Activated CD8-positive, alpha-beta memory T cell treated with anti-CD3 and anti-CD28 coated beads, Interleukin-2, amount 10 ng/mL, durations not matched to agents 7 days and 5 days (primary cell): ENCODE measurements at regions not wholly inside any gene's neighbourhood (a gene's known extent, or its start where the extent isn't known, plus 50 kb on each side); places are given as distances from the start of the nearest gene placed in this dataset.
A peak's percentile ranks its signal among the peaks of the same experiment; 100 is the strongest.

ENCODE experiments used
- ATAC-seq: fragments of 150-1000 bp; cut with Tn5 transposase; one replicate; pipeline ENCODE4 v1.10.0; 2021; ENCODE audit warnings: moderate library complexity
- CTCF ChIA-PET: fragments of 350-600 bp; sonication (Branson Sonifier 250); formaldehyde crosslinking; loops from one replicate; lab custom pipeline; 2021; ENCODE audit warnings: antibody characterized with exemption; lab: Charles Lee
- DNase-seq: peaks from one replicate; pipeline ENCODE4 v3.0.0-alpha.2; 2020
- H3K27ac Mint-ChIP-seq: one replicate; pipeline ENCODE4 v1.8.0; 2021; ENCODE audit warnings: mild to moderate bottlenecking, mixed read lengths
- H3K27me3 Mint-ChIP-seq: one replicate; pipeline ENCODE4 v1.8.0; 2021; ENCODE audit warnings: mixed read lengths
- H3K36me3 Mint-ChIP-seq: one replicate; pipeline ENCODE4 v1.8.0; 2021; ENCODE audit warnings: mild to moderate bottlenecking, mixed read lengths
- H3K4me1 Mint-ChIP-seq: one replicate; pipeline ENCODE4 v1.8.0; 2021; ENCODE audit warnings: mixed read lengths
- H3K4me3 Mint-ChIP-seq: one replicate; pipeline ENCODE4 v1.8.0; 2021; ENCODE audit warnings: mild to moderate bottlenecking, moderate library complexity, mixed read lengths
- H3K9me3 Mint-ChIP-seq: one replicate; pipeline ENCODE4 v1.8.0; 2022; ENCODE audit warnings: low read depth, mixed read lengths

- ATAC-seq (no peak), DNase-seq (no peak)
- H3K4me3 Mint-ChIP-seq, result no peak overlapping the region
- CTCF ChIA-PET, result interaction anchor here (2.0 to 6.6 kb wide), 3 partner anchors 12 to 223 kb away, joined by 4 to 92 read pairs (median 40); no protein-coding TSS in a partner anchor
- H3K27ac Mint-ChIP-seq, result no peak overlapping the region
- no peaks in the 10 kb centered on the region for H3K36me3 Mint-ChIP-seq
- H3K9me3 Mint-ChIP-seq, result no peaks in the 10 kb centered on the region
- no peaks in the 10 kb centered on the region for H3K4me1 Mint-ChIP-seq
- H3K27me3 Mint-ChIP-seq, result peaks cover 20% of the 10 kb centered on the region
Measured at GRCh38 chr20:40738976-40739375, 49.9 kb upstream of the MAFB start.

DNA sequence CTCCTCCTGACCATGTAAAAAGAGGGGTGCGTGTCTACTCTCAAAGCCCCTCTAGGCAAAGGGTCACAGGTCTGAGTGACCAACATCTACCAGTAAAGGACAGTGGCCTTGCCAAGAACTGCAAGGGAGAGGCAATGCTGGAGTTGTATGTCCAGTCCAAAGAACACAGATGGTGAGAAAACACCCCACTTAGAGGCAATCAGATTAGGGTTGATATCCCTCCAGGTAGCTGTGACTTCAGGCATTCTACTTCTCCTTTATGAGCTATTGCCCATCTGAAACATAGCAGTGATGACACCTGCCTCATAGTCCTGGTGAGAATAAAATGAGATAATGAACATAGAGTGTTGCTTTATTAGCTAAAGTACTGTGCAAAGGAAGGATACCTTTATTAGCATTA lies 50.8 kb upstream of the MAFB start:
- H3K9me3 Mint-ChIP-seq, result no peaks in the 10 kb centered on the region
- no peaks in the 10 kb centered on the region for H3K4me1 Mint-ChIP-seq
- DNase-seq (no peak), ATAC-seq (no peak)
- H3K27me3 Mint-ChIP-seq, result peaks cover 24% of the 10 kb centered on the region
- no peak overlapping the region for H3K4me3 Mint-ChIP-seq
- no peaks in the 10 kb centered on the region for H3K36me3 Mint-ChIP-seq
- CTCF ChIA-PET, result interaction anchor here (2.0 to 6.6 kb wide), 4 partner anchors 11 to 222 kb away, joined by 4 to 92 read pairs (median 29); no protein-coding TSS in a partner anchor
- no peak overlapping the region for H3K27ac Mint-ChIP-seq

- Mint-ChIP-seq H3K4me3 (no peak overlapping the region), H3K27ac (no peak overlapping the region), H3K4me1 (no peaks in the 10 kb centered on the region), H3K27me3 (peaks cover 15% of the 10 kb centered on the region), H3K9me3 (no peaks in the 10 kb centered on the region), H3K36me3 (no peaks in the 10 kb centered on the region)
- DNase-seq (peak; percentile 70), ATAC-seq (peak; percentile 51)
- CTCF ChIA-PET, result interaction anchor here (0.8 to 6.6 kb wide), 27 partner anchors 10 to 598 kb away, joined by 3 to 92 read pairs (median 4); no protein-coding TSS in a partner anchor
Measured at GRCh38 chr20:40741507-40742106, 52.6 kb upstream of the MAFB start.

DNA sequence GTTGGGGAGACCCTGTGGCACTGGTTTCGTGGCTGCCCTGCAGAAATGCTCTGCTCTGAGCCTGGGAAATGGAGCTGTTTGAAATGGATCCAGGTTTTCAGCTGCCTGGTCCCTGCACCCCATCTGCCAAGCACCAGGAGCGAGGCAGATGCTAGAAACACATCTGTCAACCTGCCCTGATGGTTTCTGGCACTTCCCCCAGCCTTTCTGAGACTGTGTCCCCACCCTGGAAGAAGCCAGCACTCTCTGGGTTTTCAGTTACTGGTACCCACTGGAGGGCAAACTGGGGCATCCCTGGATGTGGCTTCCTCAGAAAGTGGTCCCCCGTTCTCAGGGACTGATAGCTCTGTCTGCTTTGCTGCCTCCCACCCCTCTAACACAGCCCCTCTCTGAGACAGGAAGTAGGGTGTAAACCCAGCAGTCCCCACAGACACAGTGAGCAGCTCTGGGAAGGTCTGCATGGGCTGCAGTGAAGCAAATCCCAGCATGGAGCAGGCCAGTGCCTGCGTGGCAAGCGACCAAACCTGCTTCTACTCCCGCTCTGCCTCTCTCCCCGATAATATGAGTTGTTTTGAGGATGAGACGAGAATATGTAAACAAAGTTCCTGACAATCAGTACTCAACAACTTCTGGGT lies 54.2 kb upstream of the MAFB start:
- ATAC-seq, result no peak
- CTCF ChIA-PET, result interaction anchor here (1.0 to 6.6 kb wide), 4 partner anchors 23 to 219 kb away, joined by 3 to 92 read pairs (median 6); no protein-coding TSS in a partner anchor

GRCh38 chr20:40744072-40744817 lies 55.2 kb upstream of the MAFB start:
- H3K27me3 Mint-ChIP-seq, result peaks cover 15% of the 10 kb centered on the region
- no peaks in the 10 kb centered on the region for H3K9me3 Mint-ChIP-seq
- H3K4me3 Mint-ChIP-seq, result no peak overlapping the region
- no peak overlapping the region for H3K27ac Mint-ChIP-seq
- CTCF ChIA-PET, result interaction anchor here (1.1 to 6.6 kb wide), 2 partner anchors 24 to 218 kb away, joined by 3 to 92 read pairs; no protein-coding TSS in a partner anchor
- no peak for ATAC-seq
- DNase-seq, result peak; percentile 18
- H3K36me3 Mint-ChIP-seq, result no peaks in the 10 kb centered on the region
- H3K4me1 Mint-ChIP-seq, result no peaks in the 10 kb centered on the region

More for the DNA sequence above, 54.2 kb upstream of the MAFB start:
- Mint-ChIP-seq H3K27ac (no peak overlapping the region), H3K4me1 (no peaks in the 10 kb centered on the region), H3K9me3 (no peaks in the 10 kb centered on the region), H3K27me3 (peaks cover 11% of the 10 kb centered on the region), H3K4me3 (no peak overlapping the region), H3K36me3 (no peaks in the 10 kb centered on the region)
- peak; percentile 27 for DNase-seq

DNA sequence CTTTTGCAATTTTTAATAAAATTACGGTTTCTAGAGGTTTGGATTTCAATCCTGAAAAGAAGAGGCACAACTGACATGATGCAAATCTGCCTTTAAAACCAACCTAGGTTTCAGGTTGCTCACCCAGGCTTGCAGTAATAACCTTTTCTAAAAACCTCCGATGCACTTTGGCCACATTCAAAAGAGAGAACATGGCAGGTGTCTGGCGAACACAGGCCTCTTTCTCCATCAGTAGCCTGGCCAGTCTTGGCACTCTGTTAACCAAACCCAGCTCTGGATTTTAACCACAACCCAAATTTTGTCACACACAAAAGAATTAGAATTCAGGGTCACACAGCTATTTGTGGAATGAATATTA lies 55.8 kb upstream of the MAFB start:
- Mint-ChIP-seq H3K4me1 (no peaks in the 10 kb centered on the region), H3K27ac (no peak overlapping the region), H3K27me3 (peaks cover 15% of the 10 kb centered on the region), H3K9me3 (no peaks in the 10 kb centered on the region), H3K4me3 (no peak overlapping the region), H3K36me3 (no peaks in the 10 kb centered on the region)
- DNase-seq, result no peak
- CTCF ChIA-PET, result no interaction called here
- no peak for ATAC-seq

GRCh38 chr20:40746251-40746650 lies 57.2 kb upstream of the MAFB start:
- no peak for DNase-seq
- no peaks in the 10 kb centered on the region for H3K4me1 Mint-ChIP-seq
- CTCF ChIA-PET, result interaction anchor here (1.2 to 1.5 kb wide), 2 partner anchors 12 to 17 kb away, joined by 3 to 4 read pairs; no protein-coding TSS in a partner anchor
- H3K27me3 Mint-ChIP-seq, result peaks cover 15% of the 10 kb centered on the region
- no peak overlapping the region for H3K27ac Mint-ChIP-seq
- no peaks in the 10 kb centered on the region for H3K9me3 Mint-ChIP-seq
- no peak for ATAC-seq
- no peak overlapping the region for H3K4me3 Mint-ChIP-seq
- no peaks in the 10 kb centered on the region for H3K36me3 Mint-ChIP-seq

DNA sequence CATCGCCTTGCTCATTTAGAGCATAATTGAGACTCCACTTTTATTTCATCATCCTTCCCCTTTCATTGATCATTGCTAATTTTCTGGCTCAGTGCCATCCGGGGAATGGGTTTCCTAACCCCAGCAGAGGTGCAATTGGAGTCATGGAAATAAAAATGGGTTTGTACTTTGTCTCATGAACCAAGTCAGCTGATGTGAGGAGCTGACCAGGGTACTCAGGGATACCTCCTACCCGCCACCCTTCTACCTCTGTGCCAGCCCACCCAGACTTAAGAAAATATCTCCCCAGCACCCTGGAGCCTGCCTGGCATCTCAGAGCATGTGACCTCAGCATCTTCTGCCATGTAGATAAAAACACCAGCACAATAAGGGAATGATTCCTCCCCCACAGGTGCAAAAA lies 59.1 kb upstream of the MAFB start:
- no peak overlapping the region for H3K4me3 Mint-ChIP-seq
- H3K36me3 Mint-ChIP-seq, result no peaks in the 10 kb centered on the region
- no peaks in the 10 kb centered on the region for H3K4me1 Mint-ChIP-seq
- ATAC-seq, result no peak
- CTCF ChIA-PET, result interaction anchor here (1.7 to 6.1 kb wide), 2 partner anchors 8 to 214 kb away, joined by 4 to 40 read pairs; no protein-coding TSS in a partner anchor
- no peak overlapping the region for H3K27ac Mint-ChIP-seq
- no peak for DNase-seq
- no peaks in the 10 kb centered on the region for H3K9me3 Mint-ChIP-seq
- H3K27me3 Mint-ChIP-seq, result peaks cover 15% of the 10 kb centered on the region

DNA sequence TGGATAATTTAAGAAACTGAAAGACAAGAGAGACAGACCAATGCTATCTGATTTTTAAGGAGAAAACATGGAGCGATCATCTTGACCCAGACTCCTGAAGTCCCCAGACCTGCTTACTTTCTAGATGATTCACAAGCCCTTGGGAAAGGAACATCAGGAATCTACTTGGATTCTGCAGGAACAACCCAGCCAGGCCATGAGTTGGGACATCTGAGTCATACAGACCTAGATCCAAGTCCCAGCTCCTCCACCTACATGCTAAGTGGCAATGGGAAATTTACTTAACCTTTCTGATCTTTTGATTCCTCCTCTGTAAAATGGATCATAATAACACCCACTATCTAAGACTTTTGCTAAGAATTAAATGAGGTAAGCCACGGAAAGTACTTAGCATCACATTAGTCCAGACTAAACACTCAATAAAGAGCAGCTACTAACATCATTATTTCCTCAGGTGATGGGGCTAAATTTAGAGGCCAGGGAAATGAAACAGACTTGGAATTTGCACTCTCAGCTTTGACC lies 61.0 kb upstream of the MAFB start:
- no peaks in the 10 kb centered on the region for H3K9me3 Mint-ChIP-seq
- DNase-seq (no peak), ATAC-seq (no peak)
- H3K27me3 Mint-ChIP-seq, result peaks cover 10% of the 10 kb centered on the region
- no peak overlapping the region for H3K27ac Mint-ChIP-seq
- H3K4me1 Mint-ChIP-seq, result peaks cover 6% of the 10 kb centered on the region
- CTCF ChIA-PET, result interaction anchor here (6.1 kb wide), 1 partner anchor 10 kb away, joined by 40 read pairs; no protein-coding TSS in a partner anchor
- H3K4me3 Mint-ChIP-seq, result no peak overlapping the region
- H3K36me3 Mint-ChIP-seq, result peaks cover 2% of the 10 kb centered on the region

GRCh38 chr20:40750541-40751035 lies 61.6 kb upstream of the MAFB start:
- H3K4me3 Mint-ChIP-seq, result no peak overlapping the region
- peaks cover 8% of the 10 kb centered on the region for H3K27me3 Mint-ChIP-seq
- CTCF ChIA-PET, result interaction anchor here (6.1 kb wide), 1 partner anchor 10 kb away, joined by 40 read pairs; no protein-coding TSS in a partner anchor
- H3K9me3 Mint-ChIP-seq, result no peaks in the 10 kb centered on the region
- H3K27ac Mint-ChIP-seq, result no peak overlapping the region
- ATAC-seq (no peak), DNase-seq (no peak)
- H3K36me3 Mint-ChIP-seq, result peaks cover 2% of the 10 kb centered on the region
- H3K4me1 Mint-ChIP-seq, result peaks cover 6% of the 10 kb centered on the region

- H3K27ac Mint-ChIP-seq, result no peak overlapping the region
- H3K4me1 Mint-ChIP-seq, result peaks cover 30% of the 10 kb centered on the region
- CTCF ChIA-PET, result interaction anchor here (6.1 kb wide), 1 partner anchor 13 kb away, joined by 40 read pairs; no protein-coding TSS in a partner anchor
- H3K27me3 Mint-ChIP-seq, result peaks cover 3% of the 10 kb centered on the region
- no peak overlapping the region for H3K4me3 Mint-ChIP-seq
- ATAC-seq (no peak), DNase-seq (no peak)
- no peaks in the 10 kb centered on the region for H3K9me3 Mint-ChIP-seq
- peaks cover 2% of the 10 kb centered on the region for H3K36me3 Mint-ChIP-seq
Measured at GRCh38 chr20:40753472-40753871, 64.4 kb upstream of the MAFB start.

DNA sequence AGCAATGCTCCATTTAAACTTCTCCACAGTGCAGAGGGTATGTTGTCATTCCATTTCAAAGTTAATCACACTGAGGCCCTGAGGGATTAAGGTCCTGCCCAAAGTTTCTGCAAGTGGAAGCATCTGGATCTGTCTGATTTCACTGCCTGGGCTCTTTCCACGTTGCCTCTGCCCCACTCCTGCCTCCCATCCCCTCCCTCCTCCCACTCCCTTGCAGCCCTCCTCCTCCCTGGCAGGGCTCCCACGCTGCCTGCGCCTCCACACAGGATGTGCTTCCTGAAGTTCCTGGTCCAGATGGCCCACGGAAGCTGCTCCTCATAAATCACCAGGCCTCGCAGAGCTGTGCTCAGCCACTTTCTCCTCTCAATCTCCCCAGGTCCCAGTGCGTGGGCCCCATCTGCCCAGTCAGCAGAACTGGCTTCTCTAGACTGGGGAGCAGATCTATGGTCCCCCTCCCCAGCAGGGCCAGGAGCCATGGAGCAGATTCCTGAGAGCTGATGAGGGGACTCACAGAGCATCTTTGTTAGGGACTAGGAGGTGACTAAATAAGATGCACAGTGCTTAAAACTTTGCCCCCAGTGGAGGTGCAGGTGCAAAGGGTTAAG lies 65.4 kb upstream of the MAFB start:
- H3K36me3 Mint-ChIP-seq, result peaks cover 2% of the 10 kb centered on the region
- no peaks in the 10 kb centered on the region for H3K27me3 Mint-ChIP-seq
- ATAC-seq (no peak), DNase-seq (no peak)
- H3K27ac Mint-ChIP-seq, result no peak overlapping the region
- peaks cover 30% of the 10 kb centered on the region for H3K4me1 Mint-ChIP-seq
- CTCF ChIA-PET, result interaction anchor here (1.7 to 6.1 kb wide), 2 partner anchors 13 to 14 kb away, joined by 4 to 40 read pairs; no protein-coding TSS in a partner anchor
- H3K4me3 Mint-ChIP-seq, result no peak overlapping the region
- no peaks in the 10 kb centered on the region for H3K9me3 Mint-ChIP-seq
